PC-3 (cell line): ENCODE measurements at regions not wholly inside any gene's neighbourhood (a gene's known extent, or its start where the extent isn't known, plus 50 kb on each side); places are given as distances from the start of the nearest gene placed in this dataset.

Source experiments
- EZH2phosphoT487 ChIP-seq: fragments of 300-600 bp; sonication (generic); IDR thresholded peaks from 2 replicates; pipeline ENCODE4 v1.6.1; 2018; ENCODE audit warnings: mild to moderate bottlenecking, antibody characterized with exemption, low read length, borderline replicate concordance
- TF ChIP-seq, protein P1 (sequence below): fragments of 300-600 bp; sonication (generic); conservative IDR thresholded peaks from 2 replicates; pipeline ENCODE4 v1.5.1; 2017; ENCODE audit warnings: antibody characterized with exemption, low read depth, mild to moderate bottlenecking, low read length

DNA sequence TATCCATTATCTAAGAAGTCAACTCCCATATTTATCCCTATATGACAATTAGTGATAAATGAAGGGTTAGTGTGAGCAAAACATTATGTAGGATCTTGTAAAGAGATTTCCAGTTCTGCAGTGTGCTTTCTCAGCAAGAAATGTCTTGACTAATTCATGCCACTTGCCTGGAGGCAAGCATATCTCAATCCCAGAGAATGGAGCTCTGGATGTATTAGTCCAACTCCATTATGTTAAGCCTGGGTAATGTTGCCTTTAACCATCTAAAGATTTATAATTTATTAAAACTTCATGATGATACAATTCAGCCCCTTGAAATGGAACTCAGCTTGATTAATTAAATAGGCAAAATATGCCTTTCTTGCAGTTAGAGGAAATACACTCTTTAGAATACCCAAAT is 1079.9 kb upstream of the LRRTM3 start:
- TF ChIP-seq, protein P1, sequence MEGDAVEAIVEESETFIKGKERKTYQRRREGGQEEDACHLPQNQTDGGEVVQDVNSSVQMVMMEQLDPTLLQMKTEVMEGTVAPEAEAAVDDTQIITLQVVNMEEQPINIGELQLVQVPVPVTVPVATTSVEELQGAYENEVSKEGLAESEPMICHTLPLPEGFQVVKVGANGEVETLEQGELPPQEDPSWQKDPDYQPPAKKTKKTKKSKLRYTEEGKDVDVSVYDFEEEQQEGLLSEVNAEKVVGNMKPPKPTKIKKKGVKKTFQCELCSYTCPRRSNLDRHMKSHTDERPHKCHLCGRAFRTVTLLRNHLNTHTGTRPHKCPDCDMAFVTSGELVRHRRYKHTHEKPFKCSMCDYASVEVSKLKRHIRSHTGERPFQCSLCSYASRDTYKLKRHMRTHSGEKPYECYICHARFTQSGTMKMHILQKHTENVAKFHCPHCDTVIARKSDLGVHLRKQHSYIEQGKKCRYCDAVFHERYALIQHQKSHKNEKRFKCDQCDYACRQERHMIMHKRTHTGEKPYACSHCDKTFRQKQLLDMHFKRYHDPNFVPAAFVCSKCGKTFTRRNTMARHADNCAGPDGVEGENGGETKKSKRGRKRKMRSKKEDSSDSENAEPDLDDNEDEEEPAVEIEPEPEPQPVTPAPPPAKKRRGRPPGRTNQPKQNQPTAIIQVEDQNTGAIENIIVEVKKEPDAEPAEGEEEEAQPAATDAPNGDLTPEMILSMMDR, result no peak
- TF ChIP-seq EZH2phosphoT487, result no peak
